GM12878 (cell line): ENCODE measurements at regions not wholly inside any gene's neighbourhood (a gene's known extent, or its start where the extent isn't known, plus 50 kb on each side); places are given as distances from the start of the nearest gene placed in this dataset.

ENCODE experiments used
- ATAC-seq: fragments of 200-7000 bp; cut with Tn5 transposase; 3 replicates; pipeline ENCODE4 v1.9.1; 2020; ENCODE audit warnings: mild to moderate bottlenecking, moderate library complexity
- BruUV-seq: library from RNA; stranded (reverse); fragments of 400-500 nt; replicated peaks from 2 replicates; lab custom pipeline; 2021; lab: Mats Ljungman, UMichigan
- CTCF ChIA-PET: fragments of 300-600 bp; sonication (Branson Sonifier 250); formaldehyde crosslinking; extraction: SDS; loops from one replicate; lab custom pipeline; 2021; ENCODE audit warnings: inconsistent platforms; lab: Yijun Ruan, JAX
- POLR2A ChIA-PET: fragments of 350-600 bp; formaldehyde crosslinking; extraction: SDS; loops from one replicate; lab custom pipeline; 2021; ENCODE audit warnings: inconsistent platforms; lab: Charles Lee
- RAD21 ChIA-PET: fragments of 300-600 bp; sonication (Branson Sonifier 250); formaldehyde crosslinking; loops from one replicate; lab custom pipeline; 2023; ENCODE audit warnings: antibody characterized with exemption; ENCODE audit not compliant: unreplicated experiment; lab: Charles Lee
- SMC1A ChIA-PET: fragments of 300-600 bp; sonication (Branson Sonifier 250); formaldehyde crosslinking; loops from one replicate; lab custom pipeline; 2023; ENCODE audit not compliant: unreplicated experiment, uncharacterized antibody; lab: Charles Lee
- DNase-seq: peaks from one replicate; pipeline ENCODE4 v3.0.0-alpha.2; 2011; ENCODE audit warnings: low read depth, low spot score
- FAIRE-seq: peaks from 3 replicates; lab custom pipeline; 2011; peaks lifted over from hg19 to GRCh38; lab: Jason Lieb, UNC
- H2AFZ ChIP-seq: 2 replicates; pipeline ENCODE4 v1.6.0; 2011; ENCODE audit warnings: low read depth, low read length, control low read depth; ENCODE audit not compliant: control insufficient read depth
- H3K27ac ChIP-seq: 2 replicates; pipeline ENCODE4 v1.5.1; 2011; ENCODE audit warnings: control low read depth; ENCODE audit not compliant: control insufficient read depth, insufficient read depth
- H3K27me3 ChIP-seq, 2 experiments: replicated peaks in 1 of 2; 2 replicates each; pipeline versions ENCODE4 v1.6.0 to v1.6.1; 2011; ENCODE audit warnings: low read length in 1 of 2; ENCODE audit not compliant: control insufficient read depth in 2 of 2, insufficient read depth in 2 of 2
- H3K36me3 ChIP-seq, 2 experiments: 2 replicates each; pipeline ENCODE4 v1.5.1; 2011; ENCODE audit warnings: low read length in 1 of 2; ENCODE audit not compliant: control insufficient read depth in 2 of 2, insufficient read depth in 2 of 2
- H3K4me1 ChIP-seq: 2 replicates; pipeline ENCODE4 v1.6.1; 2011; ENCODE audit warnings: mild to moderate bottlenecking, low read length, moderate library complexity, mixed read lengths; ENCODE audit not compliant: control insufficient read depth, insufficient read depth
- H3K4me2 ChIP-seq: 2 replicates; pipeline ENCODE4 v1.6.0; 2011; ENCODE audit warnings: control low read depth; ENCODE audit not compliant: control insufficient read depth, insufficient read depth
- H3K4me3 ChIP-seq: fragments of 200-600 bp; sonication (generic); 2 replicates; pipeline ENCODE4 v1.5.1; 2016
- H3K79me2 ChIP-seq: 2 replicates; pipeline ENCODE4 v1.6.0; 2011; ENCODE audit warnings: low read length; ENCODE audit not compliant: control insufficient read depth, insufficient read depth
- H3K9ac ChIP-seq: 2 replicates; pipeline ENCODE4 v1.8.0; 2011; ENCODE audit warnings: low read length, control low read depth, mixed read lengths; ENCODE audit not compliant: control insufficient read depth, insufficient read depth
- H3K9me3 ChIP-seq: replicated peaks from 3 replicates; pipeline ENCODE4 v1.5.1; 2011; ENCODE audit warnings: mild to moderate bottlenecking, low read length; ENCODE audit not compliant: control insufficient read depth, insufficient read depth
- H4K20me1 ChIP-seq: 2 replicates; pipeline ENCODE4 v1.6.0; 2011; ENCODE audit not compliant: control insufficient read depth, insufficient read depth
- BACH1 ChIP-seq: fragments of 450-650 bp; IDR thresholded peaks from 2 replicates; pipeline ENCODE4 v1.6.1; 2017; ENCODE audit warnings: mild to moderate bottlenecking, borderline replicate concordance
- BCLAF1 ChIP-seq: fragments of 450-650 bp; IDR thresholded peaks from 2 replicates; pipeline ENCODE4 v1.6.1; 2017; ENCODE audit warnings: antibody characterized with exemption, mild to moderate bottlenecking, moderate library complexity
- BRCA1 ChIP-seq: IDR thresholded peaks from 2 replicates; pipeline ENCODE4 v1.6.1; 2011; ENCODE audit warnings: low read depth, low read length, improper control_type of control experiment
- IRF4 ChIP-seq: IDR thresholded peaks from 2 replicates; pipeline ENCODE4 v1.6.1; 2011; ENCODE audit warnings: low read depth, low read length
- MTA3 ChIP-seq: IDR thresholded peaks from 2 replicates; pipeline ENCODE4 v1.6.1; 2012; ENCODE audit warnings: low read length, inconsistent platforms, borderline replicate concordance
- NFXL1 ChIP-seq: fragments of 450-650 bp; IDR thresholded peaks from 2 replicates; pipeline ENCODE4 v1.6.1; 2017; ENCODE audit warnings: antibody characterized with exemption, mild to moderate bottlenecking, borderline replicate concordance
- PML ChIP-seq: IDR thresholded peaks from 2 replicates; pipeline ENCODE4 v1.6.1; 2012; ENCODE audit warnings: low read length, inconsistent platforms
- SMAD5 ChIP-seq: IDR thresholded peaks from 2 replicates; pipeline ENCODE4 v1.6.1; 2016; ENCODE audit warnings: antibody characterized with exemption, low read depth
- YY1 ChIP-seq: IDR thresholded peaks from 2 replicates; pipeline ENCODE4 v1.6.1; 2011; ENCODE audit warnings: low read depth, mild to moderate bottlenecking, low read length
- ZNF687 ChIP-seq: fragments of 450-650 bp; IDR thresholded peaks from 2 replicates; pipeline ENCODE4 v1.6.1; 2017; ENCODE audit warnings: mild to moderate bottlenecking, moderate library complexity
- WGBS: methylation state at CpG from one replicate; pipeline ENCODE4 v1.1.6; 2016; ENCODE audit warnings: low lambda C conversion rate; ENCODE audit not compliant: insufficient replicate concordance, insufficient coverage; ENCODE audit errors: missing lambda C conversion rate; 5-methylcytosine and 5-hydroxymethylcytosine counted together
- in situ Hi-C: fragments of 300-500 bp; cut with MboI; formaldehyde crosslinking; loops from 9 replicates; pipeline ENCODE4 v1.14.3; 2018; ENCODE audit warnings: mixed read lengths
- intact Hi-C: fragments of 100-400 bp; cut with micrococcal nuclease; formaldehyde crosslinking; loops from one replicate; pipeline ENCODE4 v1.14.2; 2022; ENCODE audit not compliant: unreplicated experiment
- TF ChIP-seq, protein P1 (sequence below): fragments of 450-650 bp; formaldehyde crosslinking; IDR thresholded peaks from 2 replicates; pipeline ENCODE4 v1.5.0; 2022; ENCODE audit warnings: mild to moderate bottlenecking, missing genetic modification characterization

- TF ChIP-seq ZNF687, result no peak
- TF ChIP-seq YY1, result no peak
Observed at GRCh38 chr14:101237252-101237616, 324.1 kb upstream of the DIO3 start (continued).

GRCh38 chr14:101239065-101239464 is 322.2 kb upstream of the DIO3 start:
- Histone ChIP-seq H4K20me1 (no peaks in the 10 kb centered on the region), H3K27me3 (no peaks in the 10 kb centered on the region), H3K27ac (no peak overlapping the region), H3K36me3 (no peaks in the 10 kb centered on the region), H3K4me3 (no peak overlapping the region), H2AFZ (no peak overlapping the region), H3K9me3 (no peaks in the 10 kb centered on the region), H3K79me2 (no peaks in the 10 kb centered on the region), H3K4me1 (no peaks in the 10 kb centered on the region), H3K9ac (no peak overlapping the region), H3K4me2 (no peak overlapping the region)
- ChIA-PET RAD21 (no interaction called here), SMC1A (no interaction called here), POLR2A (no interaction called here), CTCF (no interaction called here)
- DNase-seq (no peak), ATAC-seq (no peak), FAIRE-seq (no peak)
- in situ Hi-C loops, result no loop called here
- whole genome bisulfite sequencing, result 40% methylated on average over 9 of the region's 9 CpGs
- intact Hi-C loops, result loop anchor here (10.0 kb wide), 1 partner anchor 384 kb away; no protein-coding TSS in a partner anchor
- BruUV-seq, result no TSS peak
- TF ChIP-seq BRCA1, result no peak
- no peak for TF ChIP-seq NFXL1
- no peak for TF ChIP-seq PML
- no peak for TF ChIP-seq MTA3
- TF ChIP-seq BCLAF1, result no peak
- no peak for TF ChIP-seq IRF4
- TF ChIP-seq, protein P1, sequence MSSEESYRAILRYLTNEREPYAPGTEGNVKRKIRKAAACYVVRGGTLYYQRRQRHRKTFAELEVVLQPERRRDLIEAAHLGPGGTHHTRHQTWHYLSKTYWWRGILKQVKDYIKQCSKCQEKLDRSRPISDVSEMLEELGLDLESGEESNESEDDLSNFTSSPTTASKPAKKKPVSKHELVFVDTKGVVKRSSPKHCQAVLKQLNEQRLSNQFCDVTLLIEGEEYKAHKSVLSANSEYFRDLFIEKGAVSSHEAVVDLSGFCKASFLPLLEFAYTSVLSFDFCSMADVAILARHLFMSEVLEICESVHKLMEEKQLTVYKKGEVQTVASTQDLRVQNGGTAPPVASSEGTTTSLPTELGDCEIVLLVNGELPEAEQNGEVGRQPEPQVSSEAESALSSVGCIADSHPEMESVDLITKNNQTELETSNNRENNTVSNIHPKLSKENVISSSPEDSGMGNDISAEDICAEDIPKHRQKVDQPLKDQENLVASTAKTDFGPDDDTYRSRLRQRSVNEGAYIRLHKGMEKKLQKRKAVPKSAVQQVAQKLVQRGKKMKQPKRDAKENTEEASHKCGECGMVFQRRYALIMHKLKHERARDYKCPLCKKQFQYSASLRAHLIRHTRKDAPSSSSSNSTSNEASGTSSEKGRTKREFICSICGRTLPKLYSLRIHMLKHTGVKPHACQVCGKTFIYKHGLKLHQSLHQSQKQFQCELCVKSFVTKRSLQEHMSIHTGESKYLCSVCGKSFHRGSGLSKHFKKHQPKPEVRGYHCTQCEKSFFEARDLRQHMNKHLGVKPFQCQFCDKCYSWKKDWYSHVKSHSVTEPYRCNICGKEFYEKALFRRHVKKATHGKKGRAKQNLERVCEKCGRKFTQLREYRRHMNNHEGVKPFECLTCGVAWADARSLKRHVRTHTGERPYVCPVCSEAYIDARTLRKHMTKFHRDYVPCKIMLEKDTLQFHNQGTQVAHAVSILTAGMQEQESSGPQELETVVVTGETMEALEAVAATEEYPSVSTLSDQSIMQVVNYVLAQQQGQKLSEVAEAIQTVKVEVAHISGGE (CRISPR knock-in tag), result no peak
- no peak for TF ChIP-seq SMAD5
- no peak for TF ChIP-seq BACH1
